DMS79 (cell line): ENCODE measurements at regions not wholly inside any gene's neighbourhood (a gene's known extent, or its start where the extent isn't known, plus 50 kb on each side); places are given as distances from the start of the nearest gene placed in this dataset.
"Not testable (repeated sequence)": the region's sequence is repeated elsewhere in the genome, so short reads cannot be mapped to it uniquely, and the experiment has no call there.

Source experiments
- DNase-seq: peaks from one replicate; lab custom pipeline; 2025; lab: John Stamatoyannopoulos, UW

- no peak for DNase-seq
Measured at GRCh38 chr14:99036611-99037293, 235.2 kb downstream of the BCL11B start.

- DNase-seq, result not testable (repeated sequence)
Measured at GRCh38 chr14:99037326-99037725, 234.7 kb downstream of the BCL11B start.

- no peak for DNase-seq
Measured at GRCh38 chr14:99037777-99038430, 234.1 kb downstream of the BCL11B start.

- DNase-seq, result no peak
Measured at GRCh38 chr14:99038431-99038820, 233.6 kb downstream of the BCL11B start.

GRCh38 chr14:99039331-99040041, 232.5 kb downstream of the BCL11B start:
- no peak for DNase-seq

GRCh38 chr14:99040052-99040451, 231.9 kb downstream of the BCL11B start:
- DNase-seq, result no peak

- no peak for DNase-seq
Measured at GRCh38 chr14:99040711-99041110, 231.3 kb downstream of the BCL11B start.

GRCh38 chr14:99041141-99041819, 230.7 kb downstream of the BCL11B start:
- no peak for DNase-seq

- DNase-seq, result no peak
Measured at GRCh38 chr14:99041820-99042174, 230.2 kb downstream of the BCL11B start.

GRCh38 chr14:99042381-99043266, 229.4 kb downstream of the BCL11B start:
- no peak for DNase-seq

- no peak for DNase-seq
Measured at GRCh38 chr14:99043267-99043615, 228.8 kb downstream of the BCL11B start.

- DNase-seq, result no peak
Measured at GRCh38 chr14:99043756-99044155, 228.2 kb downstream of the BCL11B start.

- DNase-seq, result no peak
Measured at GRCh38 chr14:99047441-99048031, 224.5 kb downstream of the BCL11B start.

- no peak for DNase-seq
Measured at GRCh38 chr14:99050309-99050708, 221.7 kb downstream of the BCL11B start.

GRCh38 chr14:99052467-99052866, 219.5 kb downstream of the BCL11B start:
- DNase-seq, result no peak

GRCh38 chr14:99055019-99055418, 217.0 kb downstream of the BCL11B start:
- no peak for DNase-seq

GRCh38 chr14:99055816-99056215, 216.2 kb downstream of the BCL11B start:
- no peak for DNase-seq

GRCh38 chr14:99057576-99058083, 214.4 kb downstream of the BCL11B start:
- no peak for DNase-seq

GRCh38 chr14:99058542-99058941, 213.5 kb downstream of the BCL11B start:
- DNase-seq, result no peak

- DNase-seq, result no peak
Measured at GRCh38 chr14:99062216-99062615, 209.8 kb downstream of the BCL11B start.

GRCh38 chr14:99062772-99063418, 209.1 kb downstream of the BCL11B start:
- no peak for DNase-seq
